Stimulated activated CD4-positive, alpha-beta T cell treated with anti-CD3 and anti-CD28 coated beads, Interleukin-4, amount 100 ng/mL, for 1 hour (primary cell): ENCODE measurements at regions not wholly inside any gene's neighbourhood (a gene's known extent, or its start where the extent isn't known, plus 50 kb on each side); places are given as distances from the start of the nearest gene placed in this dataset.
"Not testable (repeated sequence)": the region's sequence is repeated elsewhere in the genome, so short reads cannot be mapped to it uniquely, and the experiment has no call there.

ENCODE experiments used
- DNase-seq: peaks from one replicate; pipeline ENCODE4 v3.0.0-alpha.2; 2020

DNA sequence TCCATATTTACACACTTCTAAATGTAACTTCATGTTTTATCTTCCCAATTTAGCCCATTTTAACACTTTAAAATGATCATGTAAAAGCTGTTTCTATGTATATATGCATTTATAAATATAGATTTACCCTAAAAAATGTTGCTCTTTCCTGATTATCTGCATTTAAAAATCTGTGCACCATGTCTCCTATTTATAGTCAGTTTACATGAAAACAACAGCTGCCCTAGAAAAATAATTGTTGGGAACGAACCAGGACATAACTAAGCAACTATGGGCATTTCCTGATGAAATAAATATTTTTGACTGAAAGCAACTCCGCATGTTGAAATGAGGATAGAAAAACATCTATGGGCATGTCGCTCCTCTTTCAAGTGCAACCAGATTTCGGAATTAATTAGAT, 1368.2 kb downstream of the FAM181B start:
- no peak for DNase-seq

GRCh38 chr11:81359476-81359875, 1374.2 kb downstream of the FAM181B start:
- DNase-seq, result no peak

GRCh38 chr11:81345609-81346008, 1388.1 kb downstream of the FAM181B start:
- no peak for DNase-seq

DNA sequence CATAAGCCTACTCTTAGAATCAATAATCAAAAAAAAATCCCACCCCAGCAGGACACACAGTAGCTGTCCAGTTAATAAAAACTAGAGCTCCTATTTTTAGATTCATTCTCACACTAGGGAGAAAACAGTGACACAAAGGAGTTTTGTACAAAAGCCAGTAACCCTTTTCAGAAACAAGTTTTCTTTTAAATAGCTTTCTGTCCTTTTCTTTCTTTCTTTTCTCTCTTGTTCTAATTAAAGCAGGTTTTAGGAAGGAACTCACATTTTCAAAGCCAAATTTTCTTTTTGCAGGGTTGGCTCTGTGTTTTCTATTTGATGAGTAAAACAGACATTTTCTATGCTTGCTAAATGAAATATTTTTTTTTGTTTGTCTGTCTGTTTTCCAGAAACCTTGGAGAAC, 1390.7 kb downstream of the FAM181B start:
- no peak for DNase-seq

GRCh38 chr11:81340225-81340624, 1393.4 kb downstream of the FAM181B start:
- no peak for DNase-seq

- DNase-seq, result no peak
Measured at GRCh38 chr11:81339521-81339920, 1394.1 kb downstream of the FAM181B start.

- no peak for DNase-seq
Measured at GRCh38 chr11:81337756-81338155, 1395.9 kb downstream of the FAM181B start.

- no peak for DNase-seq
Measured at GRCh38 chr11:81332276-81332675, 1401.4 kb downstream of the FAM181B start.

DNA sequence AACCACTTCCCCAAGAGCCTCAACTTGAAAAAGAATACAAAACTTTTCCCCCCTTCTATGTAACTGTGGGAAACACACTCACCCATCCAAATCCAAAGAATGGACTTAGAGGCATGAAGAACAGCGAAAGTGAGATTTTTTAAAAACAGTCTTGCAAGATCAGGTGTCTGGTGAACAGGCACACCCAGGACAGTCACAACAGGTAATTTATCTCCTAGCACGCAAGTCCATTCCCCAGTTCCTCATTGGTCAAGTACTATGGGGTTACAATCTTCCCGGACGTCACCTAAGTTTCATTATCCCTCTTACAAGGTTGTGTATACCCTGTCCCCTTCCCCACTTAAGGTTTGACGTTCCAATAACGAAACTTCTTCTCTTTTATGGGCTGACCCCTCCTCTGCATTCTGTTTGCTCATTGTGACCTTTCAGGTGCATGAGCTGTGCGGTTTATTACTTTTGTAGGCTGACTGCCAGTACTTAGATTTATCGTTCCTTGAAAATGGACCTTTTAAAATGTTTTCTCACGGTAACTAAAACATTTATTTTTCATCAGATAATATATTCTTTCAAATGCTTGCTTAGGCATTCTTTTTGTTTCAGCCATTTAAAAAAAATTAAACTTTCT, 1401.9 kb downstream of the FAM181B start:
- no peak for DNase-seq

DNA sequence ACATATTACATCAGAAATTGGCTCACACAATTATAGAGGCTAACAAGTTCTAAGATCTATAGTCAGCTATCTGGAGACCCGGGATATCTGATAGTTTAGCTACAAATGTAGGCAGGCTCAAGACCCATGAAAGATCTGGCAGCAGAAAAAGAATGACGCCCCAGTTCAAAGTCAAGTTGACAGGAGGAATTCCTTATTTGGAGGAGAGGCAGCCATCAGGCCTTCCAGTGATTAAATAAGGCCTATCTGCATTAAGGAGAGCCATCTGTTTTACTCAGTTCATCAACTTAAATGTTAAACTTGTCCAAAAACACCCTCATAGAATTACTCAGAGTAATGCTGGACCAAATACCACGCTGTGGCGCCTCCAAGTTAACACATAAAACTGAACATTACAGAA, 1402.6 kb downstream of the FAM181B start:
- no peak for DNase-seq

DNA sequence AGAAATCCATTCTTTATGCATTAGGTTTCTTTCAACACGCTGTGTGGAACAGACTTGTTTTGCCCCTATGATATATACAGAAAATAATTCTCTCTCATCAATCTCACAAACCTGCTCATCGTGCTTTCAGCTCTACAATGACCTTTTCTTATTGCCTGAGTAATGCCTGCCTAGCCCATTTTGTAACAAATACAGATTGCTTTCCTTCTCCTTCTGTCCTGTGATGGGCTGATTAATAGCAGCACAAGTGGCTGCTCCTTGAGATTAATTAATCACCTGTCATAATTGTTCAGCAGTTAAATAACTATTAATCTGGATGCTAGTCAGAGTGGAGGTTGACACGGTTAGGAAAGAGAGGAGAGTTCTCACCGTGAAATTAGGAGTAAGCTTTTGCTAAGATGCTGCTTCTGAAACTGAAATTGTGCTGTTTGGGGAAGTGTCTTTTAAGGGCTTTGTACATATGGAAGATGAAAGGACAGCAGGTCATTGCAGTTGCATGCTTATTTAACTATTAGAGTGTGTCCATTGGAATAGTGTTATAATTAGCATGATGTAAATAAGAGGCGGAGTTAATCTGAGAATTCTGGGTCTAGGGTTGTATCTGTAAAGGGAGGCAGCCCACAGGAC, 1430.5 kb downstream of the FAM181B start:
- no peak for DNase-seq

DNA sequence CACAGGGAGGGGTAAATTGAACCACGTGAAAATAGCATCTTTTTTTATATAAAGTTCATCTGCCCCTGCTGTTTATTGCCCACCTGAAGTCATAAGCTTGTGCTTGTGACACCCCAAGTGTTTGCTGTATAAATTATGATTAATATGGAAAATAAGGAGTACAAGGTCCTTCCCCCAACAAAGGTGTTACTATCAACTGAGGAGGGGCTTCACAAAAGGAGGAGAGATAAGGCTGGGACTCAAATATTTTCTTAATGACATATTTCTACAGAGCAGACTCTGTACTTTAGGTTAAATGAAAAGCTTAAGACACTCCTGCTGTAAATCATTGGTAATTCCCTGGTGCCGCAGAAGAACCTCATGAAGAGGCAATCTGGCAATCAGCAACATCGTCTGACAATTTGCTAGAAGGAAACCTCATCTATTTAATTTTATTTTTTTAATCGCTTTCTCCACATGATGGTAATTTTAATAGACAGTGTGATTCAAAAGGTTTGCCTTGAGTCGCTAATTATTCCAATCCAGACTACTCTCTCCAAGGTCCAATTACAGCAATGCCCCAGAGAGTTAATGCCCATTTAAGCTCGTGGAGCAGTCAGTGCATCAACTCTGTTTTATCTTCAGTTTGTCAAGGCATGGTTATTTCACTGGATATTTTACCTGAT, 1432.4 kb downstream of the FAM181B start:
- no peak for DNase-seq

DNA sequence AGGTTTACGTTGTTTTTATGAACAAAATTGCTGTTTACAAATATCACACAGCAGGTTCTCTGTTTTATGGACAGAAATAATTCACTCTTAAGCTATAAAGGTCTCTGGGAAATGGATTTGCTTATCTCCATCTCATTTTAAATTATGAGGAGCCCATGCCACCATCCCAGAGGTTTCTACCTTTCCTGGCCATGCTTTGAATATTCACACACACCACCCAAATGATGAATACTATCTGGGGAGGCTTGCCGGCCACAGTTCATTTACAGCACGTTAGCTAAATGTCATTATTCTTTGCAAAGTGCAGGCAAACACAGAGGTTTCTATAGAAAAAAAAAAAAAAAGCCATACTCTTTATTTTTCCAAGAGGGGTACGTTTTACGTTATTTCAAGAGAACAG, 1446.7 kb downstream of the FAM181B start:
- DNase-seq, result no peak

- no peak for DNase-seq
Measured at GRCh38 chr11:81286550-81286949, 1447.1 kb downstream of the FAM181B start.

DNA sequence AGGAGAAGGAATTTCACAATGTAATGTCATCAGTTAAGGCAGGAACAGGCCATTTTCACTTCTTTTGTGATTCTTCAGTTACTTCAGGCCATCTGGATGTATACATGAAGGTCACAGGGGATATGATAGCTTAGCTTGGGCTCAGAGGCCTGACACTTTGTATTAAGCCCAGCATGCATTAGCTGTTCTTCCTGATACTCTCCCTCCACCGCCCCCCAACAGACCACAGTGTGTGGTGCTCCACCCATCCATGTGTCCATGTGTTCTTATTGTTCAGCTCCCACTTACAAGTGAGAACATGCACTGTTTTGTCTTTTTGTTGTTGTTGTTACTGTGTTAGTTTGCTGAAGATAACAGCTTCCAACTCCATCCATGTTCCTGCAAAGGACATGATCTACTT, 1453.4 kb downstream of the FAM181B start:
- not testable (repeated sequence) for DNase-seq

GRCh38 chr11:81278991-81279390, 1454.7 kb downstream of the FAM181B start:
- DNase-seq, result no peak

GRCh38 chr11:81270686-81271085, 1463.0 kb downstream of the FAM181B start:
- DNase-seq, result no peak

GRCh38 chr11:81267246-81267645, 1466.4 kb downstream of the FAM181B start:
- no peak for DNase-seq

DNA sequence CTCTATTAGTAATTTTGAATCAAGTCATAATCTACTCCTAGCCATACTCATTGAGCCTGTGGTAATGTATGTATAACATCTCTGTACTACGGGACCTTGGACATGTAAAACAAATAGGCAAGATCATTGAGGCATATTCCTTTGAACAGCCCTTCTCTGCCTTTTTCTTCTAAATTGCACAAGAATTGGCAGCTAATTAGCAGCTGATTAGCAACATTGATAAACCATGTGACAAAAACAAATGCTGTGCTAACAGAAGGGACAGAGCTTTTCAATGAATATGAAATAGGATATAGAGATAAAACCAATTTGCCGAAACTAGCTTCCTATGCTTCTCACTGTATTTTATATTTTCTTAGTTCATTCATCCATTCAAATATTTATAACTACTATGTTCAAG, 1474.2 kb downstream of the FAM181B start:
- no peak for DNase-seq

DNA sequence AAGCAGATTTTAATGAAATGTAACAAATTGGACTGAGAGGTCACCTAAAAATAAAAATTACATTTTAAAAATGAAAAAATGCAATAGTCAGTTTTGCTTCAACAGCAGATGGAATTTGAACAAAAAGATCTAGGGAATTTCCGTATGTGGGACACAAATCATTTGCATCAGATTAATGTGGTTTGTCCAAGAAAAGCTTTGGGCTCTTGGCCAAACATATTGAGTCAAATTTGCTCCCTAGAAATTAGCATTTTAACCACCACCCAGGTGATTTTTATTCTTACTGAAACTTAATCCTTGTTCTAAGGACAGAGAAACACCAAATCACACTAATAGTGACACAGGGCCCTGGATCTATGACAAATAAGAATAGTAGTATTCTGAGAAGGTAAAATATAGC, 1477.8 kb downstream of the FAM181B start:
- DNase-seq, result no peak

GRCh38 chr11:81253244-81253643, 1480.4 kb downstream of the FAM181B start:
- DNase-seq, result no peak

- no peak for DNase-seq
Measured at GRCh38 chr11:81246941-81247340, 1486.7 kb downstream of the FAM181B start.

DNA sequence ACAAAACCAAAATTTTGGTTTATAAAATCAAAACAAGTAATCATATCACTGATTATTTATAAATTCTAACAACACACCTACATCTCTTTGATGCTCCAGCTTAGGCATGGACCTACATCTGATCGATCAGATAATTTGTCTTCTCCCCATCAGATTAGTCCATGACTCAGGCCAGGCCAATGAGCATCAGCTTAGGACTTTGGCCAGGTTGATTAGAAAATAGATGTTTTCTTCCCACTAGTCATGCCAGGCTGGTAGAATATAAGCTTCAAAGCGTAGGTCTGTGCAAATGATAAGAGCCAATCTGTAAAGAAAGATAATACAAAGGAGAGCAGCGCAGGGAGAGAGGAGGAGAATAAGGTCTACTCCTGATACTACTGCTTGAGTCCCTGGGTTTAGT, 1487.9 kb downstream of the FAM181B start:
- no peak for DNase-seq

DNA sequence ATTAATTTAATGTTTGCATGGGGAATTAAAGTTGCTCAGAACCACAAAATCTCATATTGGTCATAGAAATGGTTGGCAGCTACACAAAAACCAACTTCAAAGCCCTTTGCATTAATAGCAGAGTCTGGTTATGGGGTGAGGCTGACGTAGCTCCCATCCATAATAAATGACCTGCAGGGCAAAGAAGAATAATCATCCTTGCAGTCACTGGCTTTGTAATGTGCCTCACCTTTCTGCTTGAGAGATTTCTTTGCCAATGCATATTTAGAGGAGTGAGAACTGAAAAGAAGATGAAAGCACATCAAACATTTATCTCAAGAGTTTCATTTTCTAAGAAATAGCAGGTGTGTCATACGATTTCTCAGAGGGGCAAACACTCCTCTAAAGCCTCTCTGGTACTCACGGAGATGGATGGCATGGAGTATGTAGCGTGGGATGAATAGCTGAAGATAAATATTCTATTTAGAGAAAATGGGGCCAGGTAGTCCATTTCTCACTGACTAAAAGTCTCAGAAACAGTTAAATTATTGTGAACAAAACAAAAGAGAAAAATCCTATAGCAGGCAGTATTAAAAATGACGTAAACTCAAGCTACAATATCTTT, 1491.9 kb downstream of the FAM181B start:
- no peak for DNase-seq
